GM19397 (cell line): ENCODE measurements at regions not wholly inside any gene's neighbourhood (a gene's known extent, or its start where the extent isn't known, plus 50 kb on each side); places are given as distances from the start of the nearest gene placed in this dataset.

ENCODE experiments used
- ATAC-seq: cut with Tn5 transposase; IDR thresholded peaks from one replicate; pipeline ENCODE4 v1.9.1; 2021; ENCODE audit warnings: mild to moderate bottlenecking, moderate library complexity; ENCODE audit not compliant: unreplicated experiment

DNA sequence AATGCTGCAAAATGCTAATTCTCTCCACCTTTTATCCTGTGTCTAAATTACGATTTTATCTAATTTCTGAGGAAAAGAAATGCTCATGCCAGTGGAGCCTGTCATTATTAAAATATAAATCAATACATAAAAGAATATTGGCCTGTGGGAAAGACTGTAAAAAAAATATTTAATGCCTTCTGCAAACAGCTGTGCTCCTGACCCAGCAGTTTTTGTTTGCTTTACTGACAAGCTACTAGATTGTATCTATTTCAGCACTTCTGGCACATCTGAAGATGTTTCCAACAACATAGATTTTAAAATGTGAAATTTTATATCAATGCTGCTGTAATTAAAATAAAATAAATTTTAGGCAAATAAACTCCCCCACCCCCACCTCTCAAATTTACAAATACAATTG lies 493.6 kb upstream of the AGTR1 start:
- ATAC-seq, result no peak

DNA sequence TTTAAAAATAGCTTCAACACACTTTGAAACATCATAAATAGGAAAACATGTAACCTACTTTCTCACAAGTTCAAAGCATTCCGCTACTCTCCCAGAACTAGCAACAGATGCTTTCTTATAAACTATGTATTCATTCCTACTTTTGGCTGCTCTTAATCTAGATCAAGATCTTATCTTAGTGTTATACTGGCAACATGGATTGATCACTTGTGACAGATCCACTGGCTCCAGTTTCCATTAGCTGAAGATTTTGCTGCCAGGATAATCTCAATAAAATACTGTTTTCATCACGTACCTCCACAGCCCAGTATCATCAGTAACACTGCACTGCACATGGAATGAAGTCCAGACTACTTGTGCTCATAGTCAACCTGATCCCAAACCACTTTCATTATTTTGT lies 491.7 kb upstream of the AGTR1 start:
- ATAC-seq, result no peak

DNA sequence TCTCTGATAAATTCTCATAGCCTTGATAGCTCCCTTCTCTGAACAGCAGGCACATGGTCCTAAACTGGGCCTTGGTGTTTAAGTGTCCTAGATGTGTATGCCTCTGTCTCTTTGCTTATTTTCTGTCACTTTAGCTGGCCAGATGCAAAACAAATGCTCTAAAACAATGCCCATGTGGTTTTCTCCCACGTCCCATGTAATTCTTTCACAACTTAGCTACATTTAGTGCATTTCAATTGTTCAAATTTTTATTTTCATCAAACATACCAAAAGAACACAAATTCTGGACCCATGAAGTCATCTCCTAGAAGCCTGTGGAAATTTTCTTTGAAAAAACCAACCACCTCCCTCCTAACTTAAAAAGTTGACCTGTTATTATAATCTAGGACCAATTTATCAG lies 491.3 kb upstream of the AGTR1 start:
- ATAC-seq, result no peak

DNA sequence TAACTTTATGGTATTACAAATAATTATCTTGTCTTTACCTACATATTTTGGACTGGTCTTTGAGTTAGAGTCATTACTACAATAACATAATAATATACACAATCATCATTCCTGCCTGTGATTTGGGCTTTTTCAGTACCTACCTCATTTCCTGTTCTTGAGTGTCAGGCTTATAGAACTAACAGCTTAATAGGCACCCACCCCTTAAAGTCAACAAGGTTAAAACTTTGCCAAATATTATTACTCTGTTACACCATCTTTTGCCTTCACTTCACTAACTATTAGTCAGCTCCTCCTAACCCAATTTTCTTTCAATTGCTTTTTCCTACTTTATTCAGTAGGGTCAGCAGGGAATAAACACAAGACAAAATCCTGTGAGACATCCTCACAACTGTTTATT lies 488.7 kb upstream of the AGTR1 start:
- no peak for ATAC-seq

DNA sequence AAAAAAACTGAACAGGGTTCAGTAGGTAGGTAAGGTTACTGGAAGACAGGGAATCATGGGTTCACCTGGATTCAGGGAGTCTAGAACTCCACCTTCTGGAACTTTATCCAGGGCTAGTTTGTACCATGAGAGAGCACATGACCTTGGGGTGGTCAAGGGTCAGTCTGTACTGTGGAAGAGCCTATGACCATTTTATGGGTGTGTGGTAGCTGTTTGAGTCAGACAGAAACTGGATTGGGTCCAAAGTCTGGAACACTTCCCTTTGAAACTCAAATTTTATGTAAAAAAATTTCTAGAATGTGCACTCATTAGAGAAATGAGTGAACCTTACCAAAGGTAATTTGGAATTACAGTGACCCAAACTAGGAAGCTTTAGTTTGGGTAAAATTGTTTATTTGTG lies 486.0 kb upstream of the AGTR1 start:
- ATAC-seq, result peak; percentile 71

DNA sequence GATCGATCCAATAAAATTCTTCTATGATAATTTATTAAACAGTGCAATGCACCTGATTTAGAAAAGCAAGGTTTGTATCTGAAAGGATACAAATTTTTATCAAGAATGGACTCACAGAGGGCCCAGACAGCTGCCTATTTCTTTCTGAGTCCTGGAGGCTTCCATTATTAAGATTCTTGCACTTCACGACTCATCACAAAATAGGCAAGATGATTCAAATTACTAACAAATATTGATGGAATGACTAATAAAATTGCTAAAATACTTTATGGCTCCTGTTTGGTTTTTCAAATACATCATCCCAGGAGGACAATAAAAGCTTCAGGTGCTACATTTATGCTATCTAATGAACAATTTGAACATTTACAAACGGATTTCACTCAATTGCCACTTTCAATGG lies 483.0 kb upstream of the AGTR1 start:
- ATAC-seq, result no peak

DNA sequence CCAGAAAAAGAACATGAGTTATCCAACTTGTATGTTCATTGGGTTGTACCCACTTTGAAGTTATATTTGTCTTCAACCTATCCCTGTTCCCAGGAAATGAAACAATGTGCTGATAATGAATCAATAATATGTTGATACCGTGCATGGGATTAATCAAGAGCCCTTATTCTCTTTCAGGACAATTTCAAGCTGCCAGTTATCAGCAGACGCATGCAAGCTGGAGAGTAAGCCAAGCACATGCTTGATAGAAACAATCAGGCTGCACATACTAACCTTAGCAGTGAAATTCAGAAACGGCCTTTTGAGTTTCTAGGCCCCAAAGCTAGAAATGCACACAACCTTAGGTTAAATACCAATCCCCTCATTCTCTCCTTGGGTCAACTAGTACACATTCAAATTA lies 480.4 kb upstream of the AGTR1 start:
- no peak for ATAC-seq

DNA sequence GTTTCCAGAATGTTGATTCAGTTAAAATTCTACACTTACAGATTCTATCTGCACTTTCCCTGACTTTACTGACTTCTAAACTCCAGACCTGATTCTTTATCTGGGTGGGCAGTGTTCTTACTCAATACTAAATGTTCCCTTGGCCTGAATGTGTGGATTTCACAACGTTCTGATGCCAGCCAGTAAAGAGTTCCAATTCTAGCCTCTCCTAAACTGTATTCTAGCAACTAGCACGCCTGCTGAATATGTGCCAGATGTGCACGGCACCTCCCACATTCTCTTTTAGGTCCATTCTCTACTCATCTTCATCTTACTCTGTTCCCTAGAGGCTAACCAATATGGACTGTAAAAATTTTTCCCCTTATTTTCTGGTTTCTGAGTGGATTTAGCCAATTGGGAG lies 479.5 kb upstream of the AGTR1 start:
- no peak for ATAC-seq

DNA sequence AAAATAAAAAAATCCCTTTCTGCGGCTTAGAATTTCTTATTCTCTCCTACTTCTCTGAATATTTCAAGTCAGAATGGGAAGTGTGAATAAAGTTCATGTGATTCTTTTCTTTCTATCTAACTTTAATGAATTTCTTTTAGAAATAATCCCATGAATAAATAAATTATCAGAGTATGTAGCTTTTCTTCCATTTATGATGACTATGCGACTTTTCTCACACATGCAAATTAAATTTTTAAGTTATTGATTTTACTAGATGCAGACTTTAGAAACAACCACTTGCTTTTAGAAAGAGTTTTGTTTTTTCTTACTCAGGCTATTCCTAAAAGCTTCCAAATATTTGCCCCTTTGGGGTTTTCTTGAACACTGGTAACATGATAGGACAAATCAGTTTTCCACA lies 477.7 kb upstream of the AGTR1 start:
- no peak for ATAC-seq

DNA sequence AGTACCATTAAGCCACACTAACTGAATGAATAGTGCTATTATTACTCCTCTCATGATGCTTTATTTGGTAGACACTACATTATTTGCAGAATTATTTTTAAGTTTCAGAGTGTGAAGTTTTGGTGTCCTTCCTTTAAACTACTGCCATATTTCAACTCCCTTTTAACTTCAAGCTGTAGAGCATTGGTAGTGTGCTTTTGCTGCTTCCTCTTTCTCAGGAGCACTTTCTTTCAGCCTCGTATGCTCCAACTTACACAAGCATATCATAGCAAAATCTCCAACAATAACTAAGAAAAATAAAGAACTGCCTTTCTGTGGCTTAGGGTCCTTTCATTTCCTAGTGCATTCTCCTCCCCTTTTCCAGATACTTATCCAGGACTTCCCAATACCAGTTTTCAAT lies 476.4 kb upstream of the AGTR1 start:
- ATAC-seq, result no peak

DNA sequence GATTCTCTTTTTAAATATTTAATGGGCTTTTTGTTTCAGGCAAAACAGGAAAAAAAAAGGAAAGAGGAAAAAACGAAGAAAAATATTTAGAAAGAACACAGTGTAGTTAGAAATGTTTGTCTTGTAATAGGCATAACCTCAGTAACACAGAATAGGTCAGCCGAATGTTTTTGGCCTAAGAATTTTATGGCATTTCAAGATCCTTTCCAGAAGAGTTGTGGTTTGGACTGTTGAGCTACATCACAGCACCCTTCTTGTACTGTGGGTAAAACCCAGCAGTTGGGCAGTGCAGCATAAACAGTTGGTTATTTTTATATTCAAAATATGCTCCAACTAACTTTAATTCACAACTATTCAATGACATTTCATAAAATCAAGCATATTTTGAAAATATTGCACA lies 474.4 kb upstream of the AGTR1 start:
- no peak for ATAC-seq

DNA sequence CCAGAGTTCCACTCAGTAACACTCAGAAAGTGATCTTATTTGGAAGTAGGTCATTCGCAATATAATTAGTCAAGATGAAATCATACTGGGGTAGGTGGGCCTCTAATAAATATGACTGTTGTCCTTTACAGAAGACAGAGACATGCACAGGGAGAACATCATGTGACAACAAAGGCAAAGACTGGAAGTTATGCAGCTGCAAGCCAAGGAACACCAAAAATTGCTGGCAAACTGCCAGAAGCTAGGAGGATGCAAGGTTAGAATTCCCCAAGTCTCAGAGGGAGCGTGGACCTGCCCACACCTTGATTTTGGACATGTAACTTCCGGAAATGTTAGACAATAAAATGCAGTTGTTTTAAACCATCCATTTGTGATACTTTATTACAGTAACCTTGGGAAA lies 471.5 kb upstream of the AGTR1 start:
- no peak for ATAC-seq

DNA sequence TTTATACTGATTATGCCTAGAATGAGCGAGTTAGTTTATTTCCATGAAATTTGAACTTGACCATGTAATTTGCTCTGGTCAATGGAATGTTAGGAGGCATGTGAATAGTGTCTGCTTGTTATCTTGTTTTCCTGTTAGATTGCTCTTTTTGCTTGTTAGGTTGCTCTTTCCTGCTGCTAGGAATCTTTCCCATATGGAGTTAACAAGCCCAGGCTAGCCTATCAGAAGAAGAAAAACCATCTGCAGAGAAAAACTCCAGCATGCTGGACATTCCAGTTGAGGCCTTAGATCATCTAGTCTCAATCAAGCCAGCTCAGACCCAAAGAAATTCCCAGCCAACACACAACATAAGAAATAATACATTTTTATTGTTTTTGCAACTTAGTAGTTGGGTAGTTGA lies 470.2 kb upstream of the AGTR1 start:
- no peak for ATAC-seq

DNA sequence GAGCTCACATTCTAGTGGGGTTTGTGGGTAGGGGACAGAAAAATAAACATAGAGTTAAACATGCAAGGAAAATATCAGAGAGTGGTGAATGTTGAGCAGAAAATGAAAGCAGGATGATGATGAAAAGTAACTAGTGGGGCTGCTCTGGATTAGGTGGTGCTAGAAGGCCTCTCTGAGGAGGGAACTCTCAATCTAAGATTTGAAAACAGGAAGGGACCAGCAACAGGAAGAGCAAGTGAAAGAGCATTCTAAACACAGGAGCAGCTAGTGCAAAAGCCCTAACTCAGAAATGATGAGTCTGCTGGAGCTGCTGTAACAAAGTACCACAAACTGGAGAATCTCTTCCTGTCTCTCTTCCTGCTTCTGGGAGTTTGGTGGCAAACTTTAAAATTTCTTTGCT lies 468.6 kb upstream of the AGTR1 start:
- ATAC-seq, result peak; percentile 76

DNA sequence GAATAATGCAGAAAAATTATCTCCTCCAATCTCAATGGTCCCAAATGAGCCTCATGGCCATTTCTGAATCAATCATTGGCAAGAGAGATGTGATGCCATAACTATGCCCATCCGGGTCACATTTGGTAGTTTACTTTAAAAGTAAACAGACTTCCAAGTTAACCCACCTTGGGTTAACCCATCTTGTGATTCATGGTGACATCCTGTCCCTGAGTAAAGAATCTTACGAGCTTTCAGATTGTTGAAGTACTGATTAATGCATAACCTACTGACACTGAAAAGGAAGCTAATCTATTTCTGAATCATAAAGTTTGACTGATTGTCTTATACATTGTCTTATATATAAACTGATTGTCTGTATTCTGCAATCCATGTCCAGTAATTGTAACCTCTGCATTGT lies 467.2 kb upstream of the AGTR1 start:
- ATAC-seq, result no peak

DNA sequence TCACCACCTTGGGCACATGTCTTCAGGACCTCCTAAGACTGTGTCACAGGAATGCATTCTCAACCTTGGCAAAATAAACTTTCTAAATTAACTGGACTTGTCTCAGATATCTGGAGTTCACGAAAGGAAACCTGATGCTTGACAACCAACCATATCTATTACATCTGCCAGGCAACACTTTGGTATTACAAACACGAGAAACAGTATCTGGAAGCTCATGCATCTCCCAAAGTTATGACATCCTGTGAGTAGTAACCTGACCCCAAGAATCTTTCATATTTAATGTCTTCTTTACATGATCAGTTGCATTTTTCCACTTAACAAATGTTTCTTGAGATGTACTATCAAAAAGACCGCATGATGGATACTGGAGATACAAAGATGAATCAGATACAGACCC lies 465.3 kb upstream of the AGTR1 start:
- ATAC-seq, result no peak

DNA sequence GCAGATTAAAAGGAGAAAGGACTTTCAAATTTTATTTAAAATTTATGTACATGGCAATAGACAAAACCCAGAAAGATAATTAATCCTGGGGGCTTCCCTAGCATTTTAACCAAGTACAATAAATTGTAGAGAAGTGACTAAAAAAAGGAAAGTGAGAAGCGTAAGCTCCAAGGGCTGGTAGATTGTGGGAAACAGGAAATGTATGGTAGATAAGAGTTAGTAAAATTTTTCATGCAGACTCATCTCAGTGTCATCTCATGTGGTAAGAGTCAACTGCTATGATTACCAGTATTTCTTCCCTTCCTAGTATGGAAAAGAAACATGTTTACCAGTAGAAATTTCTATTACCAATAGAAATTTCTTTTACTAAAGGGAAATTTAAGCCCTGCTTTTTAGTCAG lies 464.3 kb upstream of the AGTR1 start:
- no peak for ATAC-seq

DNA sequence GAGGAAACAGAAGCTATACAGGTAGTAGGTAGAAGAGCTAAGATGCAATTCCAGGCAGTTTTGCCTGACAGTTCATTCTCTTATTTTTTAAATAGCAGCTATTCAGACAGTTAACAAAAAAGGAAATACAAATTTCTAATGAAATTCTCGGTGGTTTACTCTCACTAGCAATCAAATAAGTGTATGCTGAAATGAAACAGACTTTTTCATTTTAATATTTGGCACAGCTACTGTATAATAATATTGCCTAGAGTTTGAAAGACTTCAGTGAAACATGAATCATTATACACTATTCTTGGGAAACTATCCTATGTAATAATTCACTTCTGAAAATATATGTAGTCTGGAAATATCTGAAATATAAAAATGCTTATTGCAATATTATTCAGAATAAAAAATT lies 463.2 kb upstream of the AGTR1 start:
- ATAC-seq, result no peak

DNA sequence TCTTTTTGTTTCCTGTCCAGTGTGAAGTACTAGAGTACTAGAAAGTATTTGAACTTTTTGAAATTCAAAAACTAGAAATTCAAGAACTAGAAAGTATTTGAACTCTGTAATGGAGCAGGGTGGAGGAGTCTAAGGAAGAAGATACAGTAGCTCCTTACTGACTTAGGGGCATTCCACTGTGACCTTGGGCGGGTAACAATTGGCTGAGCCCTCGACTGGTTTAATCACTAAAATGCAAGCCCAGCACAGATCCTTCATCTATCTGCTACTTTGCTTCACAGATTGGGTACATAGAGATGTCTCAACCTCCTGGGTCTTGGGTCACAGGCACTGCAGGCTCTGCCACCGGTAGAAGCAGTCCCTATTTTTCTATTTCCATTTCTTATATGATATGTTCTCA lies 462.1 kb upstream of the AGTR1 start:
- no peak for ATAC-seq

DNA sequence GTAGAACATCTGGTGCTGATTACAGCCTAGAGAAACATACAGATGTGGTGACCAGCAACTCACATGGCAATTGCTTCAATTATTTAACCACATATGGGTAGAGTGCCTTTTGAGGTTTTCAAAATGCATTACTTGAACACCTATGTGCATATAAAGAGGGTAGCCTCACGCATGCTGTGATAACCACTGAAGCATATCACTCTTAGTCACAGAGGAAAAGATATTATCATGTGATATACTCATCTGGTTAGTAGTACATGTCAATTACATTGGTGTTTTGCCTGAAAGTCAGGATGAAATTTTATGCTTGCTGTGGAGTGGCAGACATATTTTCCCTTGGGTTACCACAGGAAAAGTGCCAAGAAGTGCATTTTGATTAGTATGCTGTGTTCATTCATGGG lies 459.3 kb upstream of the AGTR1 start:
- no peak for ATAC-seq

DNA sequence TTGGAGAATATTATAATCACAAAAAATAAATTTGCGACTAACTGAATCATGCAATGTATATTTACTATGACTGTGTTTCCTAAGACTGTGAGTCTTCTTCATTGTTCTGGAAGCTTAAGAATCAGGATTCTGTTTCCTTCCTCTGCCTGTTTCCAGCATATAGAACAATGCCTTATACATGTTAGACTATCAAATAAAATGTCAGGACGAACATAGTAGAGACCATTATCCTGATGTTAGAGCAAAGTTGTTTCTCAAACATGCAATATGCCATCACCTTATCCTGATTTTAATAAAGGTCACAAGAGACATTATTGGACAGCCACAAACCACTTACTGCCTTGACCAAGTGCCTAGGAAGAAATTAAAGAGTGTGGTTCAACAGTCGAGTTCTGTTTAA lies 457.4 kb upstream of the AGTR1 start:
- ATAC-seq, result no peak

DNA sequence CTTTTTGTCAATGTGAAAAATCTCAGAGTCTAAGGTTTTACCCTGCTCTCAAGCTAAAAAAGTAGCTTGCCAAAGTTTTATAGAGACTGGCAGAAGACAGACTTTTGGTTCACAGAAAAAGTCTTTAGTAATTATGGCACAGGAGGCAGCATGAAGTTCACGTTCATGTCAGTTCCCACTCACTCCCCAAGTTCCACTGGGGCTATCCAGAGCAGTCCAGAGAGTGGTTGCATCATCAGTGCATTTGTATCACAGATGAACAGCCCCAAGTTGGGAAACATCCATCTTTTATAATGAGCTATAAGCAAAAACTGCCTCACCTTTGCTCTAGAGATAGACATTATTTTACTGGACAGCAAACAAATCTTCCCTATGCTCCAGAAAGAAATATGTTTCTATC lies 454.1 kb upstream of the AGTR1 start:
- ATAC-seq, result no peak

DNA sequence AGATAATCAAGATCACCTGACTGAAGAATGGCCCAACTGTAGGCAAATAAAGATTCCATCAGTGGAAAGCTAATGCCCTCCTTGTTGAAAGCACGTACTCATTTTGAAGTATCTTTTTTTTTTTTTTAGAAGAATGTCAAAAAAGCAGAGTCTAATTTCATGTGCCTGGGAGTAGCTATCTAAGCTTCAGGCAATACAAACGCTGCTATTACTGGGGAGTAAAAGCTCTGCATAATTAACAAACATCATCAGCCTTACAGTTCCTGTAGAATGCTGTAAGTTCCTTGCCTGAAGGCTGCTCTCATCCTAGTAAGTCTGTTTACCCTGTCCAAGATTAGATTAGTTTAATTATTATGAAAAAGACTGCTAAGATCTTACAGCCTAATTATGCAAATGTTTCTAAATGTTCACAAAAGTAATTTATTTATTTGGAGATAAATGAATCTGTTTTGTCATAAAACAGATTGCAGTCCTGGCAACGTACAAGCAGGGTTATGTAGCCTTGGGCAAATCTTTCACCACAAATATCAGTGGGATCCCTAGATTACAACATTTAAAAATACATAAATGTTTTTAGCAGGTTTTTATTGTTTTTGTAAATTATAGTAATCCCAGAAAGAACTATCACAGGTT lies 451.3 kb upstream of the AGTR1 start:
- no peak for ATAC-seq

DNA sequence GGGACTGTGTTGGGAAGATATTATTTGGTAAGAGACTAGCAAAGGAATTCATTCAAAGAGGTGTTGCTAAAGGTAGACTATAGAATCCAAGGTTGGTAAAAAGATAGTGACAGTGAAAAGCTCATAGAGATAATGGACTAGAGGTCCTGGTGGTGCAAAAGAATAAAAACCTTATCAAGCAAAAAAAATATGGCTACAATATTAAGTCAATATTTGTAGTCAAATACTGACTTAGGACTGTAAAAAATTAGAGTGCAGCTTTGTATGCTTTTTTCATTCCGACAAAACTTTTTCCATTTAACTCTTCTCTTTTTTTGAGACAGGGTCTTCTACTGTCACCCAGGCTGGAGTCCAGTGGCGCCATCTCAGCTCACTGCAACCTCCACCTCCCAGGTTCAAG lies 444.0 kb upstream of the AGTR1 start:
- ATAC-seq, result no peak
